ENCODE measurements at regions not wholly inside any gene's neighbourhood (a gene's known extent, or its start where the extent isn't known, plus 50 kb on each side); places are given as distances from the start of the nearest gene placed in this dataset.

DNA sequence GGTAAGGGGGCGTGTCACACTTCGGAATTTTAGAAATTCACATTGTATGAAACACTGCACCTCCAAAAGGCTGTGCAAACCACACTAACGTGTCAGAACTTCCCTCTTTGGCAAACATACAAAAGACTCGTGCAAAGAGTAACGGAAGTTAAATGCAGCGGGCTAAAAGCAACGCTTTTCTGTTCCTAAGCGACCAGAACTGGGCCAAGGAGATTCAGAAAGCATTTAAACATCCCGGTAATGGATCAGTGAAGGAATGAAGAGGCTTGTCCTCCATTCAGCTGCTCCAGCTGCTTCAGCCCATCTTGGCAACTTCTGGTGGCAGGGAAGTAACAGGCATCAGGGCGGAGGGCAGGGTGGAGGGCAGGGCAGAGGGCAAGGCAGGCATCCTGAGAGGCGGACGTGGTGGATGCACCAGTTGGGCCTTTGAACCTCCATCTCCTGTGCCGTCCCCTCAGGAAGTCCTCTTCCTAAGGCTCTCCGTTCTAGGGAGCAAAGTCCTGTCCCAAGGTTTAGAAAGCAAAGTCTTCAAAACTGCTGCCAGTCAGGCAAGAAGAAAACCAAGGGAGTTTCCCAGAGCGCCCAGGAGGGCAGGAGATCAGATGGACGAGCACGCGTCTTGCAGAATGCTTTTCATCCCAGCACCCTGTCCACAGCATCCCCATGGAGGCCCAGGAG, 230.7 kb downstream of the ZNF516 start:
- no peaks in the 10 kb centered on the region for H3K4me1 Mint-ChIP-seq (ENCODE audit: low read depth)
- H3K27me3 Mint-ChIP-seq (ENCODE audit: low read depth): peaks cover 3% of the 10 kb centered on the region
- no peaks in the 10 kb centered on the region for H3K9me3 Mint-ChIP-seq
- DNase-seq (no peak), ATAC-seq (no peak)
- no peak overlapping the region for H3K4me3 Mint-ChIP-seq
- H3K36me3 Mint-ChIP-seq (ENCODE audit: insufficient read depth): no peaks in the 10 kb centered on the region

DNA sequence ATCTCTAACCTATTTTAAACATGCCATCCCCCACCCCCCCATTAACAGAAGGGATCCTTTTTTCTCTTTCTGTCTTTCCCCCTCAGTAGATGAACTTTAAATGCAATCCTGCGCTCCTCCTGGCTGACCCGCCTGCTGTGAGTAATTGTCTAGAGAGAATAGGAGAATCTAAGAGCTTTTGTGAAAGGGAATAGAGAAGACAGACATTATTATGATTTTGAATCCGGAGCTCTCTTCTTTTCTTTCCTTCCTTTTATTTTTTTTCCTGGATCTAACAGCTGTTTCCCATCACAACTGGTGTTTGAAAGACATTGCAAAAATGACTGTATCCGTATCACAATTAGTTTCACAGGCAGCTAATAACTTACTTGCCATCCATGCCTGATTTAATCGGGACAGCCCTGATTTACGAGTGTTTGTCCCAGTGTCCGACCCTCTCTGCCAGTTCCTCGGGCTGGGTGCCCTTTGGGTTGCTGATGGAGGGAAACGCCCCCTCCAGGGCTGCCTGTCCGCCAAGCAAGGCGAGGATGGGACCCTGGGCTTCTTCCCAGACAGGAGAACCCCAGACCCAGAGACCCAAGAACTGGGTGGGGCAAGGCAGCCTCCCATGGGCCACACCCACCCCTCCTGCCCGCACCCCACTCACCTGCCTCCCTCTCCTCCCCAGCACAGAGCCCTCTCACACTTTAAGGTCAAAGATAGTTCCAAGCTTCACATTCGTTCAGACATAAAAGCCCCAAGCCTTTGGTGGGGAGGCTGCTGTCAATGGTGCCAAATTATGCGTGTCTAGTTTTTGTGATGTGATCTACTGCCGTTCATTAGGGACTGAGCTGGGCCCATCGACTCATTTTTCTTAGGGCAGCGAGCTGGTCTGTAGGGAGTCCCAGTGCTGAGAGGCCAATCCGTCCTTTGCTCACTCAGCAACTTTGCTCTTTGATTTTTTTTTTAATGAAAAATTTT, 231.7 kb downstream of the ZNF516 start:
- no peaks in the 10 kb centered on the region for H3K9me3 Mint-ChIP-seq
- H3K36me3 Mint-ChIP-seq (ENCODE audit: insufficient read depth): no peaks in the 10 kb centered on the region
- H3K4me3 Mint-ChIP-seq: no peak overlapping the region
- H3K4me1 Mint-ChIP-seq (ENCODE audit: low read depth): no peaks in the 10 kb centered on the region
- ATAC-seq (no peak), DNase-seq (no peak)
- H3K27me3 Mint-ChIP-seq (ENCODE audit: low read depth): peaks cover 5% of the 10 kb centered on the region

DNA sequence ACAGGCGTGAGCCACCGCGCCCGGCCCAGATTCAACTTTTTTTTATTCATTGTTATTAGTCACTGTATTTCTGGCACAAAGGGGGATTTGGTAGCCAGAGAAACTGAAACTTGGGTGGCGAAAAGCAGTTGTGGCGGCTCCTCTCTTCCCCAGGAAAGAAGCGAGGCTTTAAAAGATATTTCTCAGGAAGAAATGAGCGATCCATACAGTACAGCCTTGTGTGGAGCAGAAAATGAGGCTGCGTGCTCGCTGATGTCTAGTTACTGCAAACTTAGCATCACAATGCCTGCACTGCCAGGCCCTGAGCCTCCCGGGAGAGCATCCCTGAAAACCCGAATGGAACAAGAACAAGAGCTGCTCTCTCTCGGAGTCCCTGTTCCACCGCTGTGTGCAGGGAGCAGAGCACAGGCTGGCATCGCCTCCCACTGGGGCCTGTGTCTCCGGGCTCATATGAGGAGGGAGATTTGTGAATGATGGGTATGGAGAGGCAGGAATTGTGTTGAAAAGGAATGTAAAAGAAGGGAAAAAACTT, 234.0 kb downstream of the ZNF516 start:
- no peaks in the 10 kb centered on the region for H3K4me1 Mint-ChIP-seq (ENCODE audit: low read depth)
- H3K4me3 Mint-ChIP-seq: no peak overlapping the region
- peaks cover 5% of the 10 kb centered on the region for H3K27me3 Mint-ChIP-seq (ENCODE audit: low read depth)
- no peak for ATAC-seq
- DNase-seq: no peak
- no peaks in the 10 kb centered on the region for H3K9me3 Mint-ChIP-seq
- H3K36me3 Mint-ChIP-seq (ENCODE audit: insufficient read depth): no peaks in the 10 kb centered on the region

DNA sequence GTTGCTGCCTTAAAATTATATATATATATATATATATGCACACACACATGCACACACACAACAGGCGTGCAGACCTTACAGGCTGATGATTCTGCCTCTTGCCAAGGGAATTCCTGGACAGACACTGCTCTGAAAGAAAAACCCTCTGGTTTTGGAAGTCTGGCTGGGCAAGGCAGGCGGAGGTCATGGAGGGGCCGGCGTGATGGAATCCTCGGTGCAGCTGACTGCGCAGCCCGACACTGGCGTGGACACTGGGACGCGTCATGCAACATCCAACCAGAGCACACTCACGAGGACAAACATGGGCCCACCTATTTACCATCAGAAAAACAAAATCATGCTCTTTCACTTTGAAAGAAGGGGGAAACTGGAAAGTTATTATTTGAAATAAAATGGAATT, 235.3 kb downstream of the ZNF516 start:
- ATAC-seq: no peak
- H3K9me3 Mint-ChIP-seq: no peaks in the 10 kb centered on the region

DNA sequence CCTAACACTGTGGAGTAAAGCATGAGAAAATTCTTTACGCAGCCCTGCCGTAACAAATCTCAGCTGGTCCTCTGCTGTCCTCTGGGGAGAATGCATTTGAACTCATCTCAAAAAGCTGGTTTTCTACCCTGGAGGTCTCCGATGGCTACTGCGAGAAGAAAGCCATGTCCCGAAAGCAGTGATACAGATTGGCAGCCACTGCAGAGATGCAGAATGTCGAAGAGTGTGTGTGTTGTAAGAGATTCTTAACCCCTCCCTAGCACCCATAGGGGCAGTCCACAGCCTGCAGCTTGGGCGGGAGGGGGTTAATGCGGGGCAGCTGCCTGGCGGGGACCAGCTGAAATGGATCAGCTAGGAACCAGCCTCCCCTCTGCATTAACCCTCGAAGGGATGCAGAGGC, 235.9 kb downstream of the ZNF516 start:
- DNase-seq (no peak), ATAC-seq (no peak)
- Mint-ChIP-seq H3K27me3 (ENCODE audit: low read depth) (peaks cover 3% of the 10 kb centered on the region), H3K4me1 (ENCODE audit: low read depth) (no peaks in the 10 kb centered on the region), H3K36me3 (ENCODE audit: insufficient read depth) (no peaks in the 10 kb centered on the region), H3K9me3 (no peaks in the 10 kb centered on the region), H3K4me3 (no peak overlapping the region)

More for the DNA sequence above, 235.3 kb downstream of the ZNF516 start:
- no peak overlapping the region for H3K4me3 Mint-ChIP-seq
- DNase-seq: no peak
- H3K4me1 Mint-ChIP-seq (ENCODE audit: low read depth): no peaks in the 10 kb centered on the region
- no peaks in the 10 kb centered on the region for H3K36me3 Mint-ChIP-seq (ENCODE audit: insufficient read depth)
- peaks cover 3% of the 10 kb centered on the region for H3K27me3 Mint-ChIP-seq (ENCODE audit: low read depth)

DNA sequence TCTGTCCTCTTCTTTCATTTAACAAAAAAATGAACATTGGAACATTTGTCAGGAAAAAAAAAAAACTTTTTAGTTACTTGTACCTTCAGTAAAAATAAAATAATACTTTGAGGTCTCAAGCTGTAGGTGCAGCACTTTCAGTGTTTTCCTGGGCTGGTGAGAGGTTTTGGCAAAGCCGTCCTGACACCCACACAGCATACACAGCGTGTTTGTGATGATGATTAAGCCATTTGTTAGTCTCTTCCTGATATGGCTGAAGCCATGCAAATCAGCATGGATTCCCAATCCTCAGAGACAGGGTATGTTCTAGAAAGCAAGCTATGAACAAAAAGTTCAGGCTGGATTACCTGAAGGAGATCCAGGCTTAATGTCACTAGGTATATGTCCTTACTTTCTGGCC, 236.8 kb downstream of the ZNF516 start:
- no peak for DNase-seq
- H3K4me1 Mint-ChIP-seq (ENCODE audit: low read depth): no peaks in the 10 kb centered on the region
- no peak for ATAC-seq

DNA sequence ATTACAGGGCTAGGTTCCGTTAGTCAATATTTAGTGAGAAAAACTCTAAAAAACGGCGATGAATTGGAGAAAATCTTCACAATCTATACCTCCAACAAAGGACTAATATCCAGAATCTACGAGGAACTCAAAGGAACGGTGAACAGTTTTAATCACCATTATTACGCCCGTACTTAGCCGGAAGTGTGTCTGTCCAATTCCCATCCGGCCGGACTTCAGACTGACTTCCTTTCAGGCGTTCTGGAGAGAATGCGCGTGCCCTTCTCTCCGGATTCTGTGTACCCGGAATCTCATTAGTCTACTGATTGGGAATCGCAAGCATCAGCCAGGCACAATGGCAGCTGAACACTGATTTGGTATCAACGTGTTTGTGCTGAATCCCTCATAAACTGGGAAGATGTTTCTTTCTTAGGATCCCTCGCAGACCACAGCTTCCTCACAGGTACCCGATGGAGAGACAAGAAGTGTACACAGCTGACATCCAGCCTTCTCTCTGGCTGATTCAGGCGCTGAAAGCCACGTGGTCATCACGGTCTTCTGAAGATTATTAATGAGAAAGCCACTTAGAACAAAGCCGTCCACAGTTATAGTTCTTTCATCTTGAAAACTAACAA, 239.9 kb downstream of the ZNF516 start:
- DNase-seq: no peak
- no peaks in the 10 kb centered on the region for H3K4me1 Mint-ChIP-seq (ENCODE audit: low read depth)
- no peak for ATAC-seq
- H3K9me3 Mint-ChIP-seq: no peaks in the 10 kb centered on the region
- H3K27me3 Mint-ChIP-seq (ENCODE audit: low read depth): peaks cover 5% of the 10 kb centered on the region
- no peak overlapping the region for H3K4me3 Mint-ChIP-seq
- H3K36me3 Mint-ChIP-seq (ENCODE audit: insufficient read depth): no peaks in the 10 kb centered on the region

More for the DNA sequence above, 236.8 kb downstream of the ZNF516 start:
- Mint-ChIP-seq H3K9me3 (no peaks in the 10 kb centered on the region), H3K27me3 (ENCODE audit: low read depth) (peaks cover 3% of the 10 kb centered on the region), H3K4me3 (no peak overlapping the region), H3K36me3 (ENCODE audit: insufficient read depth) (no peaks in the 10 kb centered on the region)

DNA sequence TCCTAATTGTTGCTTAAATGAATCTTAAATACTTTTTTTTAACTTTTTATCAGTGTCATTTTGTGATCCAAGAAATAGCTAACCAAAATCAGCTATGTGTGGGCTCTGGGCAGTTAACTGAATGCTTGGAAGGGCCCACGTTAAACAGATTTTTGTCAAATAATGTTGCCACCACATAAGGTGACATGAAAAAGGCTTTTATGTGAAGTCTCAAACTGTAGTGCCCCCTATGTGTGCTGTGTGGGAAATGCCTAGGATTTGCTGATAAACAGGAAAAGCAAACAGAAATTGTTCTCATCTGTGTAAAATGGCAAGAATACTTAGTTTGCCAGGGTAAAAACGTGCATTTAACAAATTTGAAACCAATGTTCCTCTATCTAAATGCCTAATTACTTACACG, 242.2 kb downstream of the ZNF516 start:
- H3K27me3 Mint-ChIP-seq (ENCODE audit: low read depth): peaks cover 4% of the 10 kb centered on the region
- DNase-seq (no peak), ATAC-seq (no peak)
- no peaks in the 10 kb centered on the region for H3K9me3 Mint-ChIP-seq
- H3K4me1 Mint-ChIP-seq (ENCODE audit: low read depth): no peaks in the 10 kb centered on the region
- no peaks in the 10 kb centered on the region for H3K36me3 Mint-ChIP-seq (ENCODE audit: insufficient read depth)
- H3K4me3 Mint-ChIP-seq: no peak overlapping the region

DNA sequence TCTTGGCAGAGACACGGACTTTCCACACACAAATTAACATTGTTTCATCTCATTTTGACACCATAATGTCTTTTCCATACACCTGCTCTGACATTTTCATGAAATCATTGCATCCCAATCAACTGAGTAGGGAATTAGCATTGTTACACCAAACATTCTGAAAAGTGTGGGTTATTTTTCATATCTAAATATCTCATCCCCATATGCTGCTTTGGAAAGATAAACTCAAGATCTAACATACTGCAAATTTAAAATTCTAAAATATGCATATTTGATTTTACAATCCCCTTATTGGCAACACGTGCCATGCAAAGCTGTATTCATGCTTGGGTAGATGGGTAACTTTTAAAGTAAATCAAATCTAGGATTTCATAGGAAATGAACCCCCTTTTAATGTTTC, 242.9 kb downstream of the ZNF516 start:
- Mint-ChIP-seq H3K27me3 (ENCODE audit: low read depth) (peaks cover 4% of the 10 kb centered on the region), H3K4me3 (no peak overlapping the region), H3K9me3 (no peaks in the 10 kb centered on the region), H3K36me3 (ENCODE audit: insufficient read depth) (no peaks in the 10 kb centered on the region), H3K4me1 (ENCODE audit: low read depth) (no peaks in the 10 kb centered on the region)
- no peak for DNase-seq
- ATAC-seq: no peak

DNA sequence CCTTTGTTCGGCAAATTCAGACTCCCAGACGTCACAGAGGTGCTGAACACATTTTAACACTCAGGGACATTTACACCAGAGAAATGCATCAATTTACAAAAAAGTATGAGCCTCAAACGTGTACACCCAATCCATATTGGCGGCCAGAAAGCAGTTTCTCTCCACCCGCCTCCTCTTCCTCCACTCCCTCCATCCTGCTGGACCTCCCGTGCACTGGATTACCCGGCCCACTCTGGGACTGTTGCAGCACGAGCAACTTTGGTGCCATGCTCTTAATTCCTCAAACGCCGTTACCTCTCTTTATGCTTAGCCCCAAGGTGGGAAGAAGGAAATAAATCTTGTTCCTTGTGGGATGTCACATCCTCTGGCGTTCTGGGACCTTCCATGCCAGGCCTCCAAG, 243.4 kb downstream of the ZNF516 start:
- DNase-seq: no peak
- no peak overlapping the region for H3K4me3 Mint-ChIP-seq
- peaks cover 4% of the 10 kb centered on the region for H3K27me3 Mint-ChIP-seq (ENCODE audit: low read depth)
- no peak for ATAC-seq
- H3K36me3 Mint-ChIP-seq (ENCODE audit: insufficient read depth): no peaks in the 10 kb centered on the region
- no peaks in the 10 kb centered on the region for H3K9me3 Mint-ChIP-seq
- H3K4me1 Mint-ChIP-seq (ENCODE audit: low read depth): no peaks in the 10 kb centered on the region

DNA sequence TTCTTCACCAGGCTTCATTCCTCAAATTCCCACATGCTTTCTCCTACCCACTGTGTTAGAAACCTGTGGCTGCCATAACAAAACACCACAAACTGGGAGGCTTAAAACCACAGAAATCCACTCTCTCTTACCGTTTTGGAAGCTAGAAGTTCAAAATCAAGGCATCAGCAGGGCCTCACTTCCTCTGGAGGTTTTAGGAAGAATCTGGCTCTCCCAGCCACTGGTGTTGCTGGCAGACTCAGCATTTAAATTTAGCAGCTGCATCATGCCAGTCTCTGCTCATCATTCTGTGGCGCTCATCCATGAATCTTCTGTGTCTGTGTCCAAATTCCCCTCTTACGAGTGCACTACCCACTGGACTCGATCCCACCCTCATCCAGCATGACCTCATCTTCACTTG, 248.5 kb downstream of the ZNF516 start:
- no peaks in the 10 kb centered on the region for H3K27me3 Mint-ChIP-seq (ENCODE audit: low read depth)
- ATAC-seq (no peak), DNase-seq (no peak)
- H3K4me3 Mint-ChIP-seq: no peak overlapping the region
- H3K4me1 Mint-ChIP-seq (ENCODE audit: low read depth): no peaks in the 10 kb centered on the region
- H3K36me3 Mint-ChIP-seq (ENCODE audit: insufficient read depth): no peaks in the 10 kb centered on the region
- H3K9me3 Mint-ChIP-seq: no peaks in the 10 kb centered on the region

DNA sequence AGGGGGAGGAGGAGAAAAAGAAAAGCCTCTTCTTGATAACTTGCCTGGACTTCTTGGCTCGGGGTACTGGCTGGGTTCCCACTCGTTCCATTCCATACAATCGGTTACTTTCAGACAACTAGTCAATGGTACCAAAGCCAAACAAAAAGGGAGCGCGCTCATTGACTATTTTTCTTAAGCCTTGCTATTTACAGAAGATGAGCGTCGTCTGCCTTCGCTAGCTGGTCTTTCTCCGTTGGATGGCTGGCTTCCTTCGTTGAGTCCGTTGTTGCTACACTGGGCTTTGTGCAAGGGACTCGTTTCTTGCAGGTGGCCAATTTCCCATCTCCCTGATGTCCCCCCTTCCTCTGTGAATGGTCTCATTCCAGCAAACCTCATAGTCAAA, 260.4 kb downstream of the ZNF516 start:
- no peaks in the 10 kb centered on the region for H3K4me1 Mint-ChIP-seq (ENCODE audit: low read depth)
- ATAC-seq (no peak), DNase-seq (no peak)
- H3K27me3 Mint-ChIP-seq (ENCODE audit: low read depth): peaks cover 6% of the 10 kb centered on the region
- H3K4me3 Mint-ChIP-seq: no peak overlapping the region
- H3K36me3 Mint-ChIP-seq (ENCODE audit: insufficient read depth): no peaks in the 10 kb centered on the region
- peaks cover 16% of the 10 kb centered on the region for H3K9me3 Mint-ChIP-seq

DNA sequence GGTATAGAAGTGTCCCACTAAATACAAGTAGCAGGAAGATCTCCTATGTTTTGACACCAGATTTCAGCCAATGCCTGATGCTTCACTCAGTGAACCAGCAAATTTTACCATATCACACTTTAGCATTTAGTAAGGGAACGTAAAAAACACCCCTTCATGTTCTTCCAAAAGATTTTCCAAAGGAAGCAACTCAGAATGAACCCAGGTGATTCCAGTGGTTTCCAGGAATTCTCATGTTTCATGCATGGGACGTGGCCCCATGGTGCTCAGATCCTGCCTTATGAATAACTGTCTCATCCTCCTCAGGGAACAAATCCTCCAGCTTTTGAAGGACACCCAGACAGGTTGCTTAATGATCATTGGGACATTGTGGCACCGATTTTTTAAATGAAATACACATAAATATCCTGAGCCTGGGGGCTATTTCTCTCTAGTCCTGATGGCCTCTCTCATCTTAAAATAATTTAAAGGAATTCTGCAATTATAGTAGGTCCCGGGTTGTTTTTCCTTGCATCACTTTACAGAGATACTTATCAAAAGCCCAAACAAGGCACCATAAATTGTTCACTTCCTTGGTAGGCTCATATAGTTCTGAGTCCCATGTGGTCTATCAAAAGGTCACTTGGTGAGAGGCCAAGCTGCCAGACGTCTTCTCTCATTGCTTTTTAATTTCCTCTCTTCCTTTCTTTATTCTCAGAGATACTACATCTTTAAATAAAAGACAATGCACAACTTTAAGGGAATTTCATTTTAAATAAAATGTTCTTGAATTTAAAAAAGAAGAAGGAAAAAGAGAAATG, 261.0 kb downstream of the ZNF516 start:
- ATAC-seq (no peak), DNase-seq (no peak)
- Mint-ChIP-seq H3K4me3 (no peak overlapping the region), H3K36me3 (ENCODE audit: insufficient read depth) (no peaks in the 10 kb centered on the region), H3K27me3 (ENCODE audit: low read depth) (peaks cover 6% of the 10 kb centered on the region), H3K9me3 (peaks cover 16% of the 10 kb centered on the region), H3K4me1 (ENCODE audit: low read depth) (no peaks in the 10 kb centered on the region)

DNA sequence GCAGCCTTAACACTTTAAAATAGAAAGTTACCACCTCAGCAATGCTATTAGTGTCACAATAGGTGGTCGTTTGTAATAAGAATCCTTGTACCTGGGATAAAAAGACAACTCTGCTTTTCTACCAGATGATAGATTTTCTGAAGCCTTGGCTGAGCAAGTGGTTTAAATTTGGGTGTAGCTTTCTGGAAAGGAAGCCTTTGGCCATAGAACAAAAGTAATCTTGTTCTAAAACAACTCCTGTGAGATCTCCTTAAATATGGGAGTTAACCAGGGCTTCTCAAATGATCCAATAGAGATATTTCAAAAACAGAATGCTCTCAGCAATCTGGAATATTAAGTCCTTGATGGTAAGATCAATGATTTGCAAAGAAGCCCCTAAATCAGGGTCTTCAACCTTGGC, 261.6 kb downstream of the ZNF516 start:
- ATAC-seq (no peak), DNase-seq (no peak)
- Mint-ChIP-seq H3K4me3 (no peak overlapping the region), H3K27me3 (ENCODE audit: low read depth) (peaks cover 6% of the 10 kb centered on the region), H3K36me3 (ENCODE audit: insufficient read depth) (no peaks in the 10 kb centered on the region), H3K9me3 (peaks cover 12% of the 10 kb centered on the region), H3K4me1 (ENCODE audit: low read depth) (no peaks in the 10 kb centered on the region)

All from activated T-cell treated with anti-CD3 and anti-CD28 coated beads, Interleukin-2, amount 50 U/mL, for 4 hours (primary cell).